ENCODE measurements at regions not wholly inside any gene's neighbourhood (a gene's known extent, or its start where the extent isn't known, plus 50 kb on each side); places are given as distances from the start of the nearest gene placed in this dataset.

DNA sequence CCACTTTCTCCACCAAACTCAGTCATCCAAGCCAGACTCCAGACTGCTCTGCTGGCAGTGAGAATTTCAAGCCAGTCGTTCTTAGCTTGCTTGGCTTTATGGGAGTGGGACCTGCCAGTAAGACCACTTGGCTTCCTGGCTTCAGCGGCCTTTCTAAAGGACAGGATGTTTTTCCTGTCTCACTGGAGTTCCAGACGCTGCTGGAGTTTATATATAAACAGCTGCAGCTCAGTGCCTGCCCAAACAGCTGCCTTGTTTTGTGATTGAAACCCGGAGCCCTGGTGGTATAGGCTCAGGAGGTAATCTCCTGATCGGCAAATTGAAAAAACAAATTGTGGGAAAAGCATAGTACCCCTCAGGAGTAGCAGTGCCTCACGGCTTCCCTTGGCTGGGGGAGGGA is 1165.8 kb upstream of the ADGRL3 start:
- DNase-seq: no peak

DNA sequence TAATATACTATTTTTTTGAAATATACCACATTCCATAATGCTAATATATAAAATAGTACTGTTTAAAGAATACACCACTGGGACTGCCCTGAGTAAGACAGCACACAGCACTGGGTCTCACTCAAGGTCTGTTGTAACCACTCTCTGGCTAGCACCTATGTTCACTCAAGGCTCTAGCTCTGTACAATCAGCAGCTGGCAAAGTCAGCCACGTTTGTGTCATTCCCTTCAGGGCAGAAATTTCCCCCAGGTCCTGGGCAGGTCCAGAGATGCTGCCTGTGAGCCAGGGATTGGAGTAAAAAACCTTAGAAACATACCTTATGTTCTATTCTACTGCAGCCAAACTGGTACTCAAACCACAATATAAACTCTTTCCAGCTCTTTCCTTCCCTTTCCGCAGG is 1160.2 kb upstream of the ADGRL3 start:
- no peak for DNase-seq

- DNase-seq: no peak
Measured at GRCh38 chr4:60042231-60042652, 1157.9 kb upstream of the ADGRL3 start.

DNA sequence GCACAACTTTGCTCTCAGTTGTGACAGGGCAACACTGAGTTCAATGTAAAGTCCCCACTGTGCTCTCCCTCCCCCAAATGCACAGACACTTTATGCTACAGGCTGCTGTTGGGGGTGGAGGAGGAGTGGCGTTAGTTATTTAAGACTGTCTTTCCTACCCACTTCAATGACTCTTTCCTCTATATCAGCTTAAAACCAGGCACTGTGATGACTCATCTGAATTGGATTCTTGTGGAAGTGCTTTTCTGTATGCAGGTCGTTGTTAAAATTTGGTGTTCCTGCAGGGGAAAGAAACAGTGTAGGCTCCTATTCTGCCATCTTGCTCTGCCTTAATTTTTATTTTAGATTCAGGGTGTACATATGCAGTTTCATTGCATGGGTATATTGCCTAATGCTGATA is 1157.2 kb upstream of the ADGRL3 start:
- no peak for DNase-seq

DNA sequence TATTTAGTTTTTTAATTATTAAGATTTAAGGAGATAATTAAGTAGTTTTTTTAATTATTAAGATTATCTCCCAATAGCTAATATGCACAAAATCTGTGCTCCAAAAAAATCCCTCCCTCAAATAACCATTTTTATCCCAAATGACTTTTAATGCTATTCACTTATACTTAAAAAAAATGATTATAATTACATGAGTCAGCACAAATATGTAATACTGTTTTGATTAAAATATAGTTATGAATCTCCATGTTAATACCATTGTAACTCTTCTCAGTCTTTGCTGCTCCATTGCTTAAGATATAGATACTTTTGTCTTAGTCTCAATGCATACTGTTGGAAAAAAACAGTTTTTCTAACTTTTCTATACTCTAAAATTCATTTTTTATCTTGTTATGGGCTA is 1121.1 kb upstream of the ADGRL3 start:
- DNase-seq: no peak

DNA sequence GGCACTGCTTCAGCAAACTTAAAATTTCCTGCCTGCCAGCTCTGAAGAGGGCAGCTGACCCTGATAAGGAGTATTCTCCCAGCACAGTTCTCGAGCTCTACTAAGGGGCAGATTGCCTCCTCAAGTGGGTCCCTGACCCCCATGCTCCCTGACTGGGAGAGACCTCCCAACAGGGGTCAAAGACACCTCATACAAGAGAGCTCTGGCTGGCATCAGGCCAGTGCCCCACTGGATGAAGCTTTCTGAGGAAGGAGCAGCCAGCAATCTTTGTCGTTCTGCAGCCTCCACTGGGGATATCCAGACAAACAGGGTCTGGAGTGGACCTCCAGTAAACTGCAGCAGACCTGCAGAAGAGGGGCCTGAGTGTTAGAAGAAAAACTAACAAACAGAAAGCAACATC is 1118.3 kb upstream of the ADGRL3 start:
- DNase-seq: no peak

DNA sequence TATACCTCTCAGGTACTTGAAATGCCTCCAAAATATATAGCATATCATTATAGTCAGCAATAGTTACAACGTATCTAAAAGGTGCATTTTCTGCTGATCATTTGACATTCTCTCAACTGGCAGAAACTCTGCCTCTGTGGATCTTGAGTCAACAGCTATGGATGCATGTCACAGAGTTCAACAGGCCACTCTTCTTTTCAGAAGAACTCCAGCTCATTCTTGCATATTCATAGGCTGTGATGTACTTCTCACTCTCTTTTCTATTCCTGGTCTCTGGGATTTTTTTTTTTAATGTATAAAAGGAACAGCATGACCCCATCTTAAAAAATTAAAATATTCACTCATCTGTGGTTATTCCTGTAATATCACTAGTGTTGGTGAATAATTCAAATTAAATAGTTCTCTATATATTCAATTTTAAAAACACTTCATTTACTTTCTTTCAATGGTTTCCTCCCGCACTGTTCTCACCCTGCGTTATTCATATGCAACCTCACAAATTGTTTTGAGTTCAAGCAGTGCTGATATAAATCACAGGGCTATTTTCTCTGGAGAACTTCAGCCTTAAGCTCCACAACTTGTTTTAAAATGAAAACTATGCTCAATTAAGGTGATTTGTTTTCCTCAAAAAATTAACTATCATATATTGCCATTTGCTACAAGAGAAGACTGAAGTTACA is 1111.2 kb upstream of the ADGRL3 start:
- DNase-seq: no peak

DNA sequence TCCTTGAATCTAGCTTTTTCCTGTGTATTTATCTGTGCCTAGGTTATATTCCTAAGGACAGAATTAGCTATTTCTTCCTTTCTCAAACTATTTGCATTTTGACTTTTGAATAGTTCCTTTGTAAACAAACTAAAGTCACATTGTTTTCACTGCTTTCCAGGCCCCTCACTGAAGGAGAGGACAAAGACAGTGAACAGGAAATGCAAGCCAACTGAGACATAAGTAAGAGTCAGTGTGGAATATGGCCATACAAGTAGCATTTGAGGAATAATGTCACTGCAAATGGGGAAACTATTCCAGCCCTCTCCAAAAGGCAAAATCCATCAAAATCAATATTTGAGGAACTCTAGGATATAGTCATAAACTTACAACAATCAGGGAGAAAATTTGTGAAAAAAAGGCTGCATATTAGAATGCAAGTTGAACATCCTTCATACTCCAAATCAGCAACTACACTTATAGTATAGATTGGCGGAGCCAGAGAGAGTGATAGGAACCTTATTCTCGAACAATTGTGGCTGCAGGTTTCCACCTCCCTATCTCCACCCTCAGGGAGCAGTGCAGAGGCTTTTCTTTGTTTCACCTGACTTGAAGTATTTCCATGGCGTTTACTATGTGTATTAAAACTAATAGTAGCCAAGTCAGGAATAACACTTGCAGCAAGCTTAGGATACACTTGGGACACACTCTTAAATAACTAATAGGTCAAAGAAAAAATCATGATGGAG is 1110.4 kb upstream of the ADGRL3 start:
- DNase-seq: no peak

GRCh38 chr4:60096676-60097075 is 1103.5 kb upstream of the ADGRL3 start:
- DNase-seq: no peak

DNA sequence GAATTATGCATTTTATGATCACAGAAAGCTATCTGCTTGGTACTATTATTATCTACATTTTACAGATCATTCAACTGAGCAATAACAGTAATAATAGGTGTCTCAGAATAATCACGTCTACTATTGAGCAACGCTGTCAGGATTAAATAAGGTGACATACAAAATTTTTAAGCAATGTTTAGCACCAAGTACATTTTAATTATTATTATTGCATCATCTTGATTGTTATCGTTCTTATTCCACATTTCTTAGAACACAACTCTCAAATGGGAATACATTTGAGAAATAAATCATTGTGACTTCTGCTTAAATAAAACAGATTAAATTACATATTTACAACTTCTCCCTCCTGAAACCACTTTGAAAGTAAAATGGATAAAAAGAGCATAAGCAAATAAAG is 1083.5 kb upstream of the ADGRL3 start:
- DNase-seq: no peak

DNA sequence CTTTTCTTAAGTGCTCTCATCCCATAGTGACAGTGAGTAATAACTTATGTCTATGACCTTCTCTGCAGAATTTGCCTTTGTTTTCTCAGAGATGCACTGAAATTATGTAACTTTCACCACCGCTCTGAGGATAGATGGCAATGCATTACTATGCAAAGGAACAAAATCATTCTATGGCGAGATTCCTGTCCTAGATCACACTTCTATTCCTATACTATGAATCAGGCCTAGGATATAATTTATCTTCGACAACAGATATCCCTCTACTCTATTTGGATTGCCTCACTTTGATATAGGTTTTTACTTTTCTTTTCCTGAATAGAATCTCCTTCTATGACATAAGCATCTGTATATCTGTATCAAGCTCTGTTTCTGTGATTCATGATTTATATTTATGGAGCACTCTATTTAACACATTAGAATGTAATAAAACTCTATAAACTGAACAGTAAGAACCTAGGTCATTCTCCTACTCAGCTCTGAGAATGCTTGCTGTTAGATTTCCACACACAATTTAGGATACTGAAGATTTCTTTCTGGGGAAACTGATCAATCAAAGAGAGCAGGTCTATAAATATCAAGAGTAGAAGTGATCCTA is 1082.3 kb upstream of the ADGRL3 start:
- no peak for DNase-seq

DNA sequence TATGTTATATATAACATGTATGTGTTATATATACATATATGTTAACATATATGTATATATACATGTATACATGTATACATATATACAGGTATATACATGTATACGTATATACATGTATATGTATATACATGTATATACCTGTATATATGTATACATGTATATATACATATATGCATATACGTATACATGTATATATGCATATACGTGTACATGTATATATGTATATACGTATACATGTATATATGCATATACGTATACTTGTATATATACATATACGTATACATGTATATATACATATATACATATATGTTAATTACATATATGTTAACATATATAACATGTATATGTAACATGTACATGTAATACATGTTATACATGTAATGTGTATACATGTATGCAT is 1077.3 kb upstream of the ADGRL3 start:
- DNase-seq: no peak

GRCh38 chr4:60128888-60129287 is 1071.2 kb upstream of the ADGRL3 start:
- no peak for DNase-seq

- DNase-seq: no peak
Measured at GRCh38 chr4:60129740-60130139, 1070.4 kb upstream of the ADGRL3 start.

DNA sequence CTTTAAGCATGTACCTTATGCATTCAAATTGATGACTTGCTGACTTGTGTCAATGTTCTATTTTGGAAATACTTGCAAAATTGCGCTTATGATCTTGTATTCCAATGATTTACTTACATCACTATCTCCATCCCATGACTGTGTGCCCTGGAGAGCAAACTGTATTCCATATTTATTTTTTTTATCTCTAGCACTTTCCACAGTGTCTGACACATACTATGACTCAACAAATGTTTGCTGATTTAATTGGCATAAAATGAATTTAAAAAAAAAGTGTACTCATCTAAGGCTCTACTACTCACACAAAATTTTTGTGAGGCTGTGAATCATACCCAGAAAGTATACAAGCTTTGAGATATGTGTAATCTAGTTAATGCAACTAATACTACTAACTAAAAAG is 1066.8 kb upstream of the ADGRL3 start:
- DNase-seq: no peak

DNA sequence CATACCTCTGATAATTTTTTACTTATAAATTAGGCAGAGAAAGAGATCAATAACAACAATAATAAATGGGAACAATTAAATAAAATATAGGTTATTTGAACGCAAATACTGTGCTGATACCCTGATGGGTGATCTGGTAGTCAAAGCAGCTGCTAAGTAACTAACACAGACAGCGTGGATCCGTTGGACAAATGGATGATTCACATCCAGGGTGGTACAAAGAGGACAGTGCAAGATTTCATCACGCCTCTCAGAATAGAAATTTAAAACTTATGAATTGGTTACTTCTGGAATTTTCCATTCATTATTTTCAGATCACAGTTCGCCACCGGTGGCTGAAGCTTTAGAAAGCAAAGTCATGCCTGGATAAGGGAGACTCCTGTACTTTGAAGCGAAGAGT is 1066.0 kb upstream of the ADGRL3 start:
- no peak for DNase-seq

DNA sequence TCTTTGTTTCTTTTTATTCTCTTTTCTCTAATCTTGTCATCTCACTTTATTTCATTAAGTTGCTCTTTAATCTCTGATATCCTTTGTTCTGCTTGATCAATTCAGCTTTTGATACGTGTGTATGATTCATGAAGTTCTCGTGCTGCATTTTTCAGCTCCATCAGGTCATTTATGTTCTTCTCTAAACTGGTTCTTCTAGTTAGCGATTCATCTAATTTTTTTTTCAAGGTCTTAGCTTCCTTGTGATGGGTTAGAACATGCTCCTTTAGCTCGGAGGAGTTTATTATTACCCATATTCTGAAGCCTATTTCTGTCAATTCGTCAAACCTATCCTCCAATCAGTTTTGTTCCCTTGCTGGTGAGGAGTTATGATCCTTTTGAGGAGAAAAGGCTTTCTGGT is 1045.0 kb upstream of the ADGRL3 start:
- DNase-seq: no peak

DNA sequence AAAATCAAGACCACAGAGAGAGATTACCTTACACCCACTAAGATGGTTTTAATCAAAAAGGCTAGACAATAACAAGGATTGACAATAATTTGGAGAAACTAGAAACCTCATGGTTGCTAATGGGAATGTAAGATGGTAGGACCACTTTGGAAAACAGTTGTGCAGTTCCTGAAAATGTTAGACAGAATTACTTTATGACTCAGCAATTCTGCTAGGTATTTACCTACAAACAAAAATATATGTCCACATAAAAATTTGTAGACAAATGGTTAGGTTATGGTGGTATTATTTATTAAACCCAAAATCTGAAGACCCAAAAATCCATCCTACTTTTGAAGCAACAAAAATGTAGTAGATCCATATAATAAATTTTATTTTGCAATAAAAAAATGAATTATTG is 1027.0 kb upstream of the ADGRL3 start:
- DNase-seq: no peak

DNA sequence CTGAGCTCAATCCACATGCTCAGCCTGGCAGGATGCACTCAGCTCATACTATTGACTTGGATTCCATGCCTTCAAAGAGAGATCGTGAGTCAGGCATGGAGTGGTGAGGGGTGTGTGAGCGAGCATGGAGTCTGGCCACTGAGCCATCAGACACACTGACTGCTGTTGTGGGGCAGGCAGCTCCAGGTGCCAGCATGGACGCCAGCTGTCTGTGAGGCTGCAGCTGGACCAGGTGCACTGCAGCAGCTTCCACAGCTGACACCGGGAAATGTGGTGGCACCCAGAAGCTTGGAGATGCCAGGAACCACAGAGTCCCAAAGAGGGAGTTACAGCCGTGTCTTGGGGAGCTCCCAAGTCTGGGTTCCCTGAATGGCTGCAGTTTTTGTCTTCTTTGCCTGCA is 1026.4 kb upstream of the ADGRL3 start:
- DNase-seq: no peak

DNA sequence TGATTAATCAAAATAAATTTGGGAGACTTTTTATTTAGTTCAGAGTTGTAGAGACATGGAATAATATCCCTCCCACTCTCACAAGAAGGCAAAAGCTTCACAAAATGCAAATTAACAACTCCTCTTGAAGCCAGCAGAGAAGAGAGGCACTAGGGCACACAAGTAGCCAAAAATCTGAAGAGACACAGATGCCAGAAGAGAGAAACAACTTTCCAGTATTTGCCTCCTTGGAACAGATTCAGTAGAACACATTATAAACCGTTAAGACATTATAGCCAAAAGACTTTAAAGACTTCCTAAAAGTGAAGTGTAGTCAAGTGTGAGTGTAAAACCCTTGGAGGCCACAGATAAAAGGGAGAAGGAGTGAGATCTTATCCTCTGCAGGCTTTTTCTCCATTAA is 1024.9 kb upstream of the ADGRL3 start:
- no peak for DNase-seq

DNA sequence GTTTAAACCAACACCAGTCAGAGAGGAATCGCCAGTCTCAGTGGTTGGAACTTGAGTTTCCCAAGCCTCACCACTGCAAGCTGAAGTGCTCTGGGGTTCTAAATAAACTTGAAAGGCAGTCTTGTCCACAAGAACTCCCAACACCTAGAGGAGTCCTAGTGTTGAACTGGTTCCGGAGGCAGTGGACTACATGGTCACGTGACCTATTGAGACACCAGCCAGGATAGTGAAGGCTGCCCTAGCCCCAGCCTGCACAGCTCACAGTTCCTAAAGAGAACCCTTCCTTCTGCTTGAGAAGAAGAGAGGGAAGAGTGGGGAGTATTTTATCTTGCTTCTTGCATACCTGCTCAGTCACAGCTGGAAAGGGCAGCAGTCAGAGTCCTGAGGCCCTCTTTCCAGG is 1012.7 kb upstream of the ADGRL3 start:
- DNase-seq: no peak

DNA sequence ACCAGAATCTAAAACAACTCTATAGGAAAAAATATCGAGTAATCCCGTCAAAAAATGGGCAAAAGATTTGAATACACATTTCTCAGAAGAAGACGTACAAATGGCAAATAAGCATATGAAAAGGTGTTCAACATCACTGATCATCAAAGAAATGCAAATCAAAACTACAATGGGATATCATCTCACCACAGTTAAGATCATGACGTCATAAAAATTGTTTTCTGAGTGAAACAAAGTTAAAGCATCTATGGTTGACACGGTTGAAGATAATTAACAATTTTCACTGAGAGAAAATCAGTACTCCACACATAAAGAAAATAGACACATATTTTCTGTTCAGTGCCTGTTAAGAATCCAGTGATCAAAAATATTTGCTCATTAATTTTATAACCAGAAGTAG is 1010.8 kb upstream of the ADGRL3 start:
- no peak for DNase-seq

- no peak for DNase-seq
Measured at GRCh38 chr4:60194214-60194613, 1005.9 kb upstream of the ADGRL3 start.

DNA sequence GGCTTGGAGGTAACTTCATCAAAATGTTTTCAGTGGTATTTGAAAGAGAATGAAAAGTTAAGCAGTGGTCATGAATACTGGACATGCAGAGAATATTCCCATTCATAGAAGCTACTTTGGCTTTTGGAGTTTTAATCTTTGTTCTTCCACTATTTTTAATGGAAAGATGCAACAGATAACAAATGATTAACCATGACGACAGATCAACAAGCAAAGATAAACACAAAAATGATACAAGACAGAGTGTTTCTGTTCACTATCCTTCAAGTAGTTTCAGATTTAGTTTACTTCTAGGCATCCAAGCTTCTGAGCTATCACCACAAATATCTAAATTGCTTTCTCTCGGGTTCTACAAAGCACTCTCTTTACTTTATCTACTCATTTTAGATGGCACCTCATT is 1004.9 kb upstream of the ADGRL3 start:
- DNase-seq: no peak

Data from dermis blood vessel endothelial cell (primary cell).